ENCODE measurements at regions not wholly inside any gene's neighbourhood (a gene's known extent, or its start where the extent isn't known, plus 50 kb on each side); places are given as distances from the start of the nearest gene placed in this dataset.

DNA sequence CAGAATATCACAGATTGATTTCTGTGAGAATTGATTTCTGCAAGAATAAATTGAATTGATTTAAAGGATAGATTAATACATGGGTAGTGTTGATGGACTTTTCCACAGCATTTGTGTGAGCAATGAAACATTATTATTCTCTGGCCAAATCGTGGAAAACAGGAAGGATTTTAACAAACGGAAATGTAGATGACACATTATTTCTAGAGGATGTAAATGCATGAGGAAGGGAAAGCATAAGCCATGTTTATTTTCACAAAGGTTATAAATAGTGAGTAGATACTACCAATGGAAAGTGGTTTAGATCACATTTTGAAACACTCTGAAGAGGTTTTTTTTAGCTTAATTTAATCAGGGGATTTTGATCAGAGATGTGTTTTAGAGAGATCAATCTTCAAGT lies 1534.6 kb upstream of the MIR17HG start:
- no peak for DNase-seq (ENCODE audit: low read depth)

DNA sequence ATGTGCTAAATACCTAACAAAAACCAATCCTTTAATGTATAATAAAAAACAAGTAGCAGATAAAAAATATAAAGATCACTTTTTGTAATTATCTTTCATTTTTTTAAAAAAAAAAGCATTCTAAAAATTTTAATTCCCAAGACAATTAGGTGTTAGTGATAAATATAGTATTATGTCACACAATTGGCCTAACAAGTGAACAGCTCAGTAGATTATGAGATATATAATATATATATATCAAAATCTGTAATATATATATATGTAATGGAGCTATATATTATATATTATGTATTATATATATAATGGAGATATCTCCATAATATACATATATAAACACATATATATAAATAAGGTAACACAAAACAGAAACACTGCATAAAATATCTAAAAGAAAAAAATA lies 1531.1 kb upstream of the MIR17HG start:
- DNase-seq (ENCODE audit: low read depth): no peak

DNA sequence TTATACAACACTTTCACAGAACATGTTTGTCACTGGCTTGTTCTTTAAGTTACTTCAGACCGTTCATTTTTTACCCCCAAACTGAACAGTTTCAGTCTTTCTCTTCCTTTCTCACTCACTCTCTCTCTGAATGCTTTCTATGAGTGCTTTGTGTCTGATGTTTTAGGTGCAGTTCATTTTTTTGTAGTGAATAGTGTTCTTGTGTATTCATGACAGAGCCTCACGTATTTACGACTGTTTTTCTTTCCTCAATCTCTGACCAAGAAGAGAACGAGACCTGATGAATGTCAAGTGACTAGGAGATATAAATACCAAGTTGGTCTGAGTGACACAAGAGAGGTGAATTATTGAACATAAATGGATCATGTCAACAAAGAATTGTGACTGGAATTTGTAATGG lies 1525.0 kb upstream of the MIR17HG start:
- no peak for DNase-seq (ENCODE audit: low read depth)

DNA sequence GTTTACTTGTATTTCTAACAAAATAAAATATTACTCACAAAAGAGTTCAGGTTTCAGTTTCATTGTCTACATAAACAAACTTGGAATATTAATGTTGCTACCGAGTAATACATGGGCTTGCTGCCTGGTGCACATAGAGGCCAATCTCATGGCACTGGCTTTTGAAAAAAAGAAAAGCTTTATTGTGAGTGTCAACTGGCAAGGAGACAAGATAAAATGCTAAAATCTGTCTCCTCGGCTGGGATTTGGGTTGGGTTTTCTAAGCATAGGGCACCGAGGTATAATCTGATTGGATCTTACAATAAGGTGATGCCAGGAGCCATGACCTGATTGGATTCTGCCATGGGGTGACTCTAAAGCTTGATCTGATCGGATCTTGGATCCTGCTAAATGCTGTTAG lies 1519.9 kb upstream of the MIR17HG start:
- no peak for DNase-seq (ENCODE audit: low read depth)

DNA sequence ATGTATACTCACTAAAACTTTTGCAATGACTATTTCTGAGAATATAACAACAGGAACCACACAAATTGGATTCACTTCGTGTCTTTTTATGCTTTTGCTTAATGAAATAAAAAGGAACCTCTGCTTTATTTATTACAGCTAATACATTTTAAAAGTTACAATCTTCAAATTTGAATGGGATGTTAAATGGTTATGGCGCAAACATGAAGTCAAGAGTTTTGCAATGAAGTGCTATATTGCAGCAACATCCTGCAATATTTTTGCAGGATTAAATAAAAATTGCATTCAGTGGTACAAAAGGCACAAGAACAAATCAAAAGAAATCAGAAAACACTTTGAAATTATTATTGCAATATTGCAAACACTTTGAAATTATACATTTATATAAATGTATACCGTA lies 1519.0 kb upstream of the MIR17HG start:
- DNase-seq (ENCODE audit: low read depth): no peak

DNA sequence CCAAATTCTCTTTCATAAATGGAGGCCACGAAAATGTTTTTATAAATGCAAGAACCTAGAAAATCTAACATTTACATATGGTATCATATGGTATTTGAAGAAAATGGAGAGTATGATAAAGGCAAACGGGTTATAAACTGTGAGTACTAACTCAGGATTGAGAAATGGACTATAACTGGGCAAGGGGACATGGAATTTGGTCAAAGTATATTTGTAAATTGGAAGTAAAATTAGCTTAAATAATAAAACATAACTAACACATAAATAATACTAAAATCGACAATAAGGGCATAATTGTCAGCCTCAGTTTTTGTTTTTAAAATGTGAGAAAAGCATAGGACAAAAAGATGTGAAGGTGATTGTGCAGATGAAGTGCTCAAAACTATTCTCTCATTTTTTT lies 1516.3 kb upstream of the MIR17HG start:
- DNase-seq (ENCODE audit: low read depth): no peak

DNA sequence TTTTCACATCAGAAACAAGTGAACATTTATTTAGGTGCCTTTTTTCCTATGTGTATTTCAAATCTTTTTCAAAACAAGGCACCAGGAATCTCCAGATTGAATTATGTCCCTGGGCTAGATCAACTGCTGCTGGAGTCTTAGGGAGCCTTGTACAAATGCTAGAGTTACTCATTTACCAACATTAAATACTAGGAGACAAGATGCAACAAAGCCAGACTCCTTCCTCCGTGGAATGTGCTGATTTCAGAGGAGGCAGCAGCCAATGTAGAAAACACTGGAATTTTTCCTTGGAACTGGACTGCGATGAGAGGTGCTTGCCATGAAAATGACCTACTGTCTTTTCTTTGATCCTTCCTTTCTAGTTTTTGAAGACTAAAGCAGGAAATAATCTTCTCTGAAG lies 1514.7 kb upstream of the MIR17HG start:
- DNase-seq (ENCODE audit: low read depth): no peak

DNA sequence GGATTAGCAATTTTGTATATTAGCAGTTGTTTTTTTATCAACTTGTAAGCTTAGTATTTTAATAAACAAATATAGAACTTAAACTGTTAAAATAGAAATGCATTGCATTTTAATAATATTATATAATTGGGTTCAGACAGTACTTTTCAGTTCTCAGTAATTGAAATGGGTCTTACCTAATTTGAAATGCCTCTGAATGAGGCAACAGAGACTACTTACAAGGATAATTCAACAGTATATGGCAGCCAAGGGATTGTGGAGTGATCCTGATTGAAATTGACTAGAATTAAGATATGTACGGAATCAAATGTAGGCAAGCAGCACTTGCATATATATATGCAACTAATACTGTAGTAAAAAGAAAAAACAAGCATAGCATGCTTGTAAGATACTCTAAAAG lies 1503.9 kb upstream of the MIR17HG start:
- no peak for DNase-seq (ENCODE audit: low read depth)

DNA sequence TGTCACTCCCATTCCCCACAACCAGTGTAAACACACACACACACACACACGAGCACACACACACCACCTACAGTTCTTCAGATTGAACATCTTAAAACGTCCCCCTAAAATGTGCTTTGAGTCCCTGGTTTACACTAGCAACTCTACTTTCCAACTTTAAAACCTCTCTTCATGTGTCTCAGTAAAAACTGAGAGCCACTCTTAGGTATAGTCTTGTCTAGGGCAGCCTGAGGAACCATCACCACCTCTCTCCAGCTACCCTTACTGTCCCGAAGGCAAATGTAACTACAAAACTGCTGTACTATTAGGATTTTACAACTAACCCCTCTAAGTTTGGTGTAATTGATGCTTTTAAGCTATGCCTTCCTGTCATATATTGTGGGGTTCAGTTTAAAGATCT lies 1501.6 kb upstream of the MIR17HG start:
- DNase-seq (ENCODE audit: low read depth): no peak

DNA sequence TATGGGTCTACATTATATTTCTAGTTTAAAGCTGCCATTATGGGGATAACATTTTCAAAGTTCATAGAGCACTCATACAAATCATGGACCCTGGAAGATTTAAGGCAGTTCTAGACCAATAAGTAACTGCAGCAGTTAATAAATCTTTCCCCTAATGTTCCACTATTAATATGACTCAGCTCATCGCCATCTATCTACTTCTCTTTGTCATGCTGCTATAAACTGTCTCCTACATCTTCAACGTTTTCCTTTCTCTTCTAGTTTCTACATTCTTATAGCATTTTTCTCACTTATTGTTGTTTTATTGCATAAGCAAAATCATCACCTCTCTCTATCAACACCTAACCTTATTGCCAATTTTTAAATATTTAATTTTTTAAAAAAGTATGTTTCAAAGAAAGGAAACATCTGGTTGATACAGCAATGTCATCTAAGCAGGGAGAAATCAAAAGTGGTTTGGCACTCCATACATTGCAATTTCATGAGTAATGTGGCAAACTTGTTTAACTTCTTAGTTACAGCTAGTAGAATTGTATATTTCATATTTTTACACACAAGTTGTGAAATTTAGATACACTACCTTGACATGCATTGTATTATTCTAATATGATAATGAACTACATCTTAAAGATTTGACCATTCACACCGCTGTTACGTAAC lies 1500.4 kb upstream of the MIR17HG start:
- no peak for DNase-seq (ENCODE audit: low read depth)

DNA sequence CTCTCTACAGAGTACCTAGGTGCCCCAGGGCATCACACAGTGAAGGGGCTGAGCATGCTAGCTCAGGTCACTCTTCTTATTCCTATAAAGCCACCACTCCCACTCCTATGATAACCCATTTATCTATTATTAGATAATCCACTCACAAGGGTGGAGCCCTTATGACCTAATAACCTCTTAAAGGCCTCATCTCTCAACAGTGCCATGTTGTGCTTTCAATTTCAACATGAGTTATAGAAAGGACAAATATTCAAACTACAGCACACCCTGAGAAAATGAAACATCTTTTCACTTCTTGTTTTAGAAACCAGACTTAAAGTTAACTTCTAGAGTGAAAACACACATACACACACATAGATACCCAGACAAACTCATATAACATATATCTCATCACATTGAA lies 1494.9 kb upstream of the MIR17HG start:
- DNase-seq (ENCODE audit: low read depth): no peak

DNA sequence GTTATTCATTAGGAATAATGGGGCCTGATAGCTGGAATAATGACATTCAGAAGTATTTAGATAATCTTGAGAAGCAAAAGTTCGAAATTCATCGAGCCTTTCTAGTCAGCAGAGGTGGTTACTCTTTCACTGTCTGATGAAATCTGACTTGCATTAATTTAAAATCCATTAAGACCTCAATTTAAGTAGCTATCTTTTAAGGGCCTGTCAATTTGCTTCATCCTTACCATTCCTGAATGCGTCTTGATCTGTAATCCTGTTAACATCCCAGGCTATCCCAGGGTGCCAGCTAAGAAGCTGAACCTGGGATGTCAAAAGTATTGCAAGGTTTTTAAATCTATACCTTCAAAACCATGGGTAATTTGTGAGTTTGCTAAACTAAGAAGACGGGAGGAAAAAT lies 1491.0 kb upstream of the MIR17HG start:
- no peak for DNase-seq (ENCODE audit: low read depth)

DNA sequence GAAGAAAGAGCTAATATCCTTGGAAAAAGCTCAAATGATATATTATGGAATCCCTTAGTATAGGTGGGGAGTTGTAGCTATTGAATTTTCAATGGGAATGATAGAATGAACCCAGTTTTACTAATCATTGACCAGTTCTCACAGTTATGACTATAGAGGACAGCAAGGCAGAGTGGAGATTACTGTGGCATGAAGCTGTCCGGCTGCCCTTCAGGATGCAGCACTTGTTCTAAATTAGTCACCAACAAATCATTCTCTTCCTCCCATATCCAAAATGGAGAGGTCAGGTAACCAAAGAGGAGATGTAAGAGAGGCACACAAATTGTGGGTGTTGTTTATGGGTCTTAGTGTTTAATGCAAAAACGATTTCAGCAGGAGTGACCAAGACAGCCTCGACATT lies 1490.0 kb upstream of the MIR17HG start:
- no peak for DNase-seq (ENCODE audit: low read depth)

DNA sequence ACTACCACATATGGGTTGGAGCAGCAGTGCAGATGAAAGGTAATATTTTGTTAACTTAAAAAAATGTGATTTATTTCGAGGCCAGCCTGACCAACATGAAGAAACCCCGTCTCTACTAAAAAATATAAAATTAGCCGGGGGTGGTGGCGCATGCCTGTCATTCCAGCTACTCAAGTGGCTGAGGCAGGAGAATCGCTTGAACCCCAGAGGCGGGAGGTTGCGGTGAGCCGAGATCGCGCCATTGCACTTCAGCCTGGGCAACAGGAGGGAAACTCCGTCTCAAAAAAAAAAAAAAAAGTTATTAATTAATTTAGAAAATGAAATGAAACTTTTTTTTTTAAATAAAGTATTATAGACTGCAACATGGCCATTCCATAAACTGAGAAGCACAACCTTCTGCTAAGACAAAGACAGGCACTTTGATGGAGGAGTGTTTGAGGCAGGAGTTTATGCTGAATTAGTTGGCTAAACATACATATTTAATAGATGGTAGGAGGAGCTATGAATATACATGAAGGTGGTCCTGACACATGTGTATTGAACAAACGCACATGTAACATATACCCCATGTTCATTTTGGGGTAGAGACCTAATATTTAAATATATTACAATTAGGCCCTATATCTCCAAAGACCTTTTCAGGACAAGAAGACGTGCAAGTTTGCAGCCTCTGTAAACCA lies 1485.3 kb upstream of the MIR17HG start:
- no peak for DNase-seq (ENCODE audit: low read depth)

DNA sequence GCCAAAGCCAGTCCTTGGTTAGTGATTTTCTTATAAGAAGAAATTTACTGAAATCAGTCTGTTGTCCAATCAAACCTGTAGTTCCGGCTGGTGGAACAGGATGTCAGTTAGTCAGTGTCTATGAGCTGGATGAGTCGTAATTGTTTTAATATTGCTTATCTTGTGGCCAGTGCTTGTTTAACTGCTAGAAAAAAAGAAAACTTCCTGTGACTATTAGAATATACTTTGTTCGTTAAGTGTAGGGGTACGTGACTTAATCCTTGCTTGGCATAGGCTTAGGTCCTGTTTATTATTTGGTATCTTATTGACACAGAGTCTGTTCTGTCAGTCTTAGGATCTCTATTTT lies 1484.8 kb upstream of the MIR17HG start:
- DNase-seq (ENCODE audit: low read depth): no peak

DNA sequence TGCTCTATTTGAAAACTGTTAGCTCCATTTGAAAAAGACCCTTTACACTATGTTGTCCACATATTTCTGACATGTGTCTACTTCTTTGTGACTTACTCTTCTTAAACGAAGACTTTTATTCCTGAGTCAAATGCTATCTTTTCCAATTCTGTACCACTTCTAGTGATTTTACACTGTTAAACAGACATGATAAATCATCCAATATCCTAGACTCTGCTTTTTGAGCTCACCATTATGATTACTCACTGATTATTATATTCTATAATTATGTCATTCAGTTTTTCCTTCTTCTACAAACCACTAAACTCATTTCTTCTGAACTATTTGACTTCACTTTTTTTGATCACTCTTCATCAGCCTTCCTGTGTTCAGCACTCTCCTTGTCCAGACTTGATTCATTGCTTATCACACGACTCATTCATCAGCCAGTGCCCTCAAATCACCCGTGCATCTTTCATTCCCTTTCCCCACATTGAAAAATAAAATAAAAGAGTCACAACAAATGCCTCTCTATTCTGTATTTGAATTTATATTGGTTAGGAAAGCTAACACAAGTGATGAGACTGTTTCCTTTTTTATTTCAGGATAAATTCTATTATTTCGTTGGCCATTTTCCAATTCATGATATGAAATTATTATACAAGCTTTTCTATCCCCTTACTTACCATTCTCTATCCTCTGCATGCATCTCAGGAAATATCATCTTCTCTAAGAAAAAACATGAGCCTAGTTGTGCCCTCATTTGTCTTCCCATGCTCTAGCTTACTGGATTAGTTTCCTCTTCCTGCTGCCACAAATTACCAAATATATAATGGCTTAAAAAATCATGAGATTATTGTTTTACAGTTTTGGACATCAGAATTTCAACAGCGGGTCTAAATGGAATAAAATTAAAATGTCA lies 1482.1 kb upstream of the MIR17HG start:
- DNase-seq (ENCODE audit: low read depth): no peak

DNA sequence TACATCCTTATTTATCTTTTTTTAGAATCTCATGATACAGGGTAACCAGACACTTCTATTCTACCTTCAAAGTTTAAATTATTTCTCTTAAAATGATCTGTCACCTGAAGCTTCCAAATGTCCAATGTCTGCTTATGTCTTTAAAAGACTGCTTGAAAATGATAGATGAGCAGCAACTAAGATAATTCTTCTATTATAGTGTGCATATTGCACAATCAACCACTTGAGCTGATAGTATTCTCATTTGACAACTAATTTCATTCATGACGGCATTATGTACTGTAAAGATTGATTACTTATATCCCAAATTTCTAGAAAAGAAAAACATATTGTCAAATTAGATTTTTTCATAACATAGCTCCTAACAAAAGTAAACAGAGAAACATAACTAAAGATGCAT lies 1478.2 kb upstream of the MIR17HG start:
- no peak for DNase-seq (ENCODE audit: low read depth)

DNA sequence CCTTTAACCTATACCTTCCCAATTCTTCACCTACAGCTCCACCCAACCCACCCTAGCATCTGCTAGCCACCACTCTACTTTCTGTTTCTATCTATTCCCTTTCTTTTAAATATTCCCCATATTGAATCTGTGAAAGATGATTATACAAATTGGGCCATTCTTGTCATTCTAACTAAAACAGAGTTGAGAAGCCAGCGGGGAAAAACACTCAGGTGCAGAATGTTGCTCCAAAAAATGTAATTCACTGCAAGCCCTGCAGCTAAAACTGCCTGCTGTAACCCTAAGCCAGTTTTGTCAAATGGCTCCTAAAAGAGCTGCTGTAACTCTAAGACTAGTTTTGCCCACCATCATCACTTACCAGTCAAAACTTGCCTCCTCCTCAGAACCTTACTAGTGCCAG lies 1468.6 kb upstream of the MIR17HG start:
- no peak for DNase-seq (ENCODE audit: low read depth)

DNA sequence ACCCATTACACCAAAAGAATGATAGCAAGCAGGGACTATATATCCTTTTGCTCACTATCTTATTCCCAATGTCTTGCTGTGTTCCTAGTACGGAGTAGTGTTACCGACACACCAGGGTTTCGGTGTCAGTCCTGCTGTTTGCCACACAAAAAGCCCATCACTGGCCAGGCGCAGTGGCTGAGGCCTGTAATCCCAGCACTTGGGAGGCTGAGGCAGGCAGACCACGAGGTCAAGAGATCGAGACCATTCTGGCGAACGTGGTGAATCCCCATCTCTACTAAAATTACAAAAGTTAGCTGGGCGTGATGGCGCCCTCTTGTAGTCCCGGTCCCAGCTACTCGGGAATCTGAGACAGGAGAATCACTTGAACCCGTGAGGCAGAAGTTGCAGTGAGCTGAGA lies 1467.3 kb upstream of the MIR17HG start:
- DNase-seq (ENCODE audit: low read depth): no peak

DNA sequence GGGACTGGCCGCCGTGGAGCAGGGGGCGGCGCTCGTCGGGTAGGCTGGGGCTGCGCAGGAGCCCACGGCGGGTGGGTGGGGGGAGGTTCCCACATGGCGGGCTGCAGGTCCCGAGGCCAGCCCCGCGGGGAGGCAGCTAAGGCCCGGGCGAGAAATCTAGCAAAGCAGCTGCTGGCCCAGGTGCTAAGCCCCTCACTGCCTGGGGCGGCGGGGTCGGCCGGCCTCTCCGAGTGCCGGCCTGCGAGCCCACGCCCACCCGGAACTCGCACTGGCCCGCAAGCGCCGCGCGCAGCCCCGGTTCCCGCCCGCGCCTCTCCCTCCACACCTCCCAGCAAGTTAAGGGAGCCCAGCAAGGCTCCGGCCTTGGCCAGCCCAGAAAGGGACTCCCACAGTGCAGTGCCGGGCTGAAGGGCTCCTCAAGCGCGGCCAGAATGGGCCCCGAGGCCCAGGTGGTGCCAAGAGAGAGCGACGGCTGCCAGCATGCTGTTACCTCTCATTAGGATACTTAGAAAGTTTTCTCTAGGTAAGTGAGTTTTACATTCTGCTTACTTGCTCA lies 1463.5 kb upstream of the MIR17HG start:
- DNase-seq (ENCODE audit: low read depth): no peak

DNA sequence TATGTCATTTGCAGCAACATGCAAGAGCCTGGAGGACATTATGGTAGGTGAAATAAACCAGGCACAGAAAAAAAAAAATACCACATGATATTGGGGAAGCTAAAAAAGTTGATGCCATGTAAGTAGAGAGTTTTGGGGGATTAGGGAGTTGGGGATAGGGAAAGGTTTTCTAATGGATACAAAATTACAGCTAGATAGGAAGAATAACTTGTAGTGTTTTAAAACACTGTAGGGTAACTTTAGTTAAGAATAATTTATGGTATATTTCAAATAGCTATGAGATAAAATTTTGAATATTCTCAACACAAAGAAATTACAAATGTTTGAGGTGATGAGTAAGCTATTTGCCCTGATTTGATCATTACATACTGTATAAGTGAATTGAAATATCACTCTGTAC lies 1456.7 kb upstream of the MIR17HG start:
- DNase-seq (ENCODE audit: low read depth): no peak

DNA sequence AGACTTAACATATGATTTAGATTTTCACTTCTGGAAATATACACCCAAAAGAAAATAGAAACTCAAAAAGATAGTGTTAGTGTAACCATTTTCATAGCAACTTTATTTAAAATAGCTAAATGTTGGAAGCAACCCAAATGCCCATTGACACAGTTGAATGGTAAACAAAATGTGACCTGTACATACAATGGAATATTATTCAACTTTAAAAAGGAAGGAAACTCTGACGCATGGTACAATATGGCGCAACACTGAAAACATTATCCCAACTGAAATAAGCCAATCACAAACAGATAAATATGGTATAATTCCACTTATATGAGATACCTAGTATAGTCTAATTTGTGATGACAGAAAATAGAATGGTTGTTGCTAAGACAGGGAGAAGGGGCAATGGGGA lies 1456.1 kb upstream of the MIR17HG start:
- no peak for DNase-seq (ENCODE audit: low read depth)

DNA sequence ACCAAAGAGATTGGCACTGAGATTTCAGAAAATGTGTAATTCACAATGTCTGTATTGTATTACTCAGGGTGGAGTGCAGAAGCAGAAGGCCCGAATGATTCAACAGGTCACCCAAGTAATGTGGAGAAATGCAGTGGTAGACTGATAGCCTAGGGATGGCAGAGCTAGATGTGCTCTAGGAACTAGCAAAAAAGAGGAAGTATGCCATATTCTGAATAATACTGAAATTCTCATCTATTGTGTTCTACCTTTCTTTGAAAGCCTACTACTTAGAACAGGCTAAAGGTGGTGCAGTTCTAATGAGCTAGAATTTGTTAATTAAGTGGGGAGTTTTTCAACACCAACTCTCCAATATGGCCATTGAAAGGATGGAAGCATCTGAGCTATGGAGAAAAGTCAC lies 1449.8 kb upstream of the MIR17HG start:
- no peak for DNase-seq (ENCODE audit: low read depth)

Measured in stimulated activated CD8-positive, alpha-beta memory T cell treated with anti-CD3 and anti-CD28 coated beads, Interleukin-15, amount 100 ng/mL, for 1 hour (primary cell).